ENCODE measurements at regions not wholly inside any gene's neighbourhood (a gene's known extent, or its start where the extent isn't known, plus 50 kb on each side); places are given as distances from the start of the nearest gene placed in this dataset.
A peak's percentile ranks its signal among the peaks of the same experiment; 100 is the strongest.

DNA sequence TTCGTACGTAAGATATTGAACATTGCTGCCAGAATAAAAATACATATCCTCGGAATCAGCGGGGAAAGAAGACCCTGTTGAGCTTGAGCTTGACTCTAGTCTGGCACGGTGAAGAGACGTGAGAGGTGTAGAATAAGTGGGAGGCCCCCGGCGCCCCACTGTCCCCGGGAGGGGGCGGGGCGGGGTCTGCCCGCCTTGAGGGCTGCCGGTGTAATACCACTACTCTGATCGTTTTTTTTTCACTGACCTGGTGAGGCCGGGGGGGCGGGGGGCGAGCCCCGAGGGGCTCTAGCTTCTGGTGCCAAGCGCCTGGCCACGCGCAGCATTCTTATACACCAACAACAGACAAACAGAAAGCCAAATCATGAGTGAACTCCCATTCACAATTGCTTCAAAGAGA, 324.0 kb upstream of the REG3G start:
- ChIA-PET POLR2A (ENCODE audit: low non-redundant PET) (no interaction called here), CTCF (no interaction called here)
- Histone ChIP-seq H3K27ac (ENCODE audit: low read depth, low read length, poor library complexity, severe bottlenecking) (no peak overlapping the region), H3K4me1 (ENCODE audit: insufficient read depth, low read length, poor library complexity, severe bottlenecking) (peaks cover 8% of the 10 kb centered on the region), H3K9me3 (ENCODE audit: low read depth, low read length, poor library complexity, severe bottlenecking) (no peaks in the 10 kb centered on the region), H3K27me3 (replicated peaks; ENCODE audit: insufficient read depth, low read depth, low read length, poor library complexity) (no peaks in the 10 kb centered on the region), H3K4me3 (ENCODE audit: low read depth, low read length, poor library complexity, severe bottlenecking) (no peak overlapping the region), H3K36me3 (ENCODE audit: insufficient read depth, low read length, poor library complexity, severe bottlenecking) (no peaks in the 10 kb centered on the region)
- TF ChIP-seq, protein P1, sequence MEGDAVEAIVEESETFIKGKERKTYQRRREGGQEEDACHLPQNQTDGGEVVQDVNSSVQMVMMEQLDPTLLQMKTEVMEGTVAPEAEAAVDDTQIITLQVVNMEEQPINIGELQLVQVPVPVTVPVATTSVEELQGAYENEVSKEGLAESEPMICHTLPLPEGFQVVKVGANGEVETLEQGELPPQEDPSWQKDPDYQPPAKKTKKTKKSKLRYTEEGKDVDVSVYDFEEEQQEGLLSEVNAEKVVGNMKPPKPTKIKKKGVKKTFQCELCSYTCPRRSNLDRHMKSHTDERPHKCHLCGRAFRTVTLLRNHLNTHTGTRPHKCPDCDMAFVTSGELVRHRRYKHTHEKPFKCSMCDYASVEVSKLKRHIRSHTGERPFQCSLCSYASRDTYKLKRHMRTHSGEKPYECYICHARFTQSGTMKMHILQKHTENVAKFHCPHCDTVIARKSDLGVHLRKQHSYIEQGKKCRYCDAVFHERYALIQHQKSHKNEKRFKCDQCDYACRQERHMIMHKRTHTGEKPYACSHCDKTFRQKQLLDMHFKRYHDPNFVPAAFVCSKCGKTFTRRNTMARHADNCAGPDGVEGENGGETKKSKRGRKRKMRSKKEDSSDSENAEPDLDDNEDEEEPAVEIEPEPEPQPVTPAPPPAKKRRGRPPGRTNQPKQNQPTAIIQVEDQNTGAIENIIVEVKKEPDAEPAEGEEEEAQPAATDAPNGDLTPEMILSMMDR (conservative IDR thresholded peaks at IDR 0.05; ENCODE audit: low read depth, low read length): no peak
- TF ChIP-seq EZH2 (IDR thresholded peaks at IDR 0.05; ENCODE audit: borderline replicate concordance, low read depth, low read length, poor library complexity, severe bottlenecking): no peak
- intact Hi-C loops (cut with micrococcal nuclease; ENCODE audit: unreplicated experiment): no loop called here
- no peak for DNase-seq (ENCODE audit: low spot score)
- BruUV-seq (replicated peaks): no TSS peak

DNA sequence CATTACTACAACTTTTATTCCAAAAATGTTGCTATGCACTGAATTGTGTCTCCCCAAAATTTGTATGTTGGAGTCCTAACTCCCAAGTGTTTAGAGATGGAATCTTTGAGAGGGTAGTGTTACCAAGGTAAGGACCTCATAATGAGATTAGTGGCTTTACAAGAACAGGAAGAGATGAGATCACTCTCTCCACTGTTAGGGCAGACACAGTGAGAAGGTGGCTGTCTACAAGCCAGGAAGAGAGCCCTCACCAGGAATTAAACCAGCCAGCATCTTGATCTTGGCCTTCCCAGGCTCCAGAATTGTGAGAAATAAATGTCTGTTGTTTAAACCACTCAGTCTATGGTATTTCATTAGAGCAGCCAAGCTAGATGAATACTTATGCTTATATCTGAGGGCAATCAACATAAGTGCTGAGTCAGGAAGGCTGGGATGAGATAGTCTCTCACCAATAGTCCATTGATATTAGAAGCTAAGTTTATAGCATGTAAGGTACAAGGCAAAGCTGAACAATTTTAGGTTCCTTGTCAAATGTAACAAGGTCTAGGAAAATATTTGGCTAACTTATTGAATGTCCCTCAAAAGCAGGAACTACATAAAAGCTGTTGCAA, 317.6 kb upstream of the REG3G start:
- Histone ChIP-seq H3K4me1 (ENCODE audit: insufficient read depth, low read length, poor library complexity, severe bottlenecking) (no peaks in the 10 kb centered on the region), H3K4me3 (ENCODE audit: low read depth, low read length, poor library complexity, severe bottlenecking) (no peak overlapping the region), H3K36me3 (ENCODE audit: insufficient read depth, low read length, poor library complexity, severe bottlenecking) (no peaks in the 10 kb centered on the region), H3K9me3 (ENCODE audit: low read depth, low read length, poor library complexity, severe bottlenecking) (peaks cover 2% of the 10 kb centered on the region), H3K27me3 (replicated peaks; ENCODE audit: insufficient read depth, low read depth, low read length, poor library complexity) (no peaks in the 10 kb centered on the region), H3K27ac (ENCODE audit: low read depth, low read length, poor library complexity, severe bottlenecking) (peak overlapping the region; percentile 88)
- intact Hi-C loops (cut with micrococcal nuclease; ENCODE audit: unreplicated experiment): loop anchor here (5.0 kb wide), 1 partner anchor 356 kb away; no protein-coding TSS in a partner anchor
- TF ChIP-seq EZH2 (IDR thresholded peaks at IDR 0.05; ENCODE audit: borderline replicate concordance, low read depth, low read length, poor library complexity, severe bottlenecking): no peak
- TF ChIP-seq, protein P1 (conservative IDR thresholded peaks at IDR 0.05; ENCODE audit: low read depth, low read length): no peak
- no TSS peak for BruUV-seq (replicated peaks)
- POLR2A ChIA-PET (ENCODE audit: low non-redundant PET): interaction anchor here (0.6 kb wide), 1 partner anchor 9 kb away, joined by 3 read pairs; no protein-coding TSS in a partner anchor
- CTCF ChIA-PET: no interaction called here
- DNase-seq (ENCODE audit: low spot score): peak; percentile 83

DNA sequence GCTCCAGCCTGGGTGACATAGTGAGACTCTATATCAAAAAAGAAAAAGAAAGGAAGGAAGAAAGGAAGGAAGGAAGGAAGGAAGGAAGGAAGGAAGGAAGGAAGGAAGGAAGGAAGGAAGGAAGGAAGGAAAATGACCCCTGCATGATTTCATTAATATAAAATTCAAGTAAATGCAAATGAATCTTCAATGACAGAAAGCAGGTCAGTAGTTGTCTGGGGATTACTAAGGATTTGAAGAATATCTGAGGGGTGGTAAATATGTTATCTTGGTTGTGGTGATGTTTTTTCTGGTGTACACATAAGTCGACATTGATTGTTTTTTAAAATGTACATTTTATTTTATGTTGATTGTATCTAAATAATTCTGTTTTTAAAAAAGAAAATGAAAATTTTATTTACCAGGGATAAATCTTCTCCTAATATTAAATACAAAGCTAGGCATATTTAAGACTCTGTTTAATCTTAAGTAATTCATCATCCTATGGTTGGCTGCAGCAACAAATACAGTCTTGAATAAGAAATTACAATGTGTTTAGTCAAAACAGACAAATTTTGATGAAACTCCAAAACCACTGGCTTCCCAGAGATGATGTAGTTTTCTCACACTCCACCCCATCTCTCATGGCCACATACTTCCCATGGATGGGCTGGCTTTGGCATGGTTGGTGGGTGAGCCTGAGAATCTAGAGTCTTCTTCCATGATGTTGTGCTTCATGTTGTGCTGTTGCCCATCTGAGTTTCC, 314.7 kb upstream of the REG3G start:
- Histone ChIP-seq H3K36me3 (ENCODE audit: insufficient read depth, low read length, poor library complexity, severe bottlenecking) (peaks cover 7% of the 10 kb centered on the region), H3K27me3 (replicated peaks; ENCODE audit: insufficient read depth, low read depth, low read length, poor library complexity) (no peaks in the 10 kb centered on the region), H3K4me1 (ENCODE audit: insufficient read depth, low read length, poor library complexity, severe bottlenecking) (no peaks in the 10 kb centered on the region), H3K9me3 (ENCODE audit: low read depth, low read length, poor library complexity, severe bottlenecking) (peaks cover 10% of the 10 kb centered on the region), H3K27ac (ENCODE audit: low read depth, low read length, poor library complexity, severe bottlenecking) (peak overlapping the region; percentile 86), H3K4me3 (ENCODE audit: low read depth, low read length, poor library complexity, severe bottlenecking) (no peak overlapping the region)
- intact Hi-C loops (cut with micrococcal nuclease; ENCODE audit: unreplicated experiment): loop anchor here (1.0 to 2.0 kb wide), 3 partner anchors 150 to 280 kb away; no protein-coding TSS in a partner anchor
- POLR2A ChIA-PET (ENCODE audit: low non-redundant PET): interaction anchor here (0.6 to 0.7 kb wide), 2 partner anchors 159 to 647 kb away, joined by 6 to 12 read pairs; no protein-coding TSS in a partner anchor
- BruUV-seq (replicated peaks): TSS peak; percentile 66
- CTCF ChIA-PET: interaction anchor here (0.6 to 0.7 kb wide), 2 partner anchors 284 to 349 kb away, joined by 3 to 4 read pairs; no protein-coding TSS in a partner anchor
- TF ChIP-seq EZH2 (IDR thresholded peaks at IDR 0.05; ENCODE audit: borderline replicate concordance, low read depth, low read length, poor library complexity, severe bottlenecking): no peak
- TF ChIP-seq, protein P1 (conservative IDR thresholded peaks at IDR 0.05; ENCODE audit: low read depth, low read length): no peak
- DNase-seq (ENCODE audit: low spot score): peak; percentile 76

All from A673 (cell line).